AG04449 (cell line): ENCODE measurements at regions not wholly inside any gene's neighbourhood (a gene's known extent, or its start where the extent isn't known, plus 50 kb on each side); places are given as distances from the start of the nearest gene placed in this dataset.

Experiments
- CTCF ChIA-PET: fragments of 350-600 bp; formaldehyde crosslinking; extraction: SDS; loops from one replicate; lab custom pipeline; 2021; ENCODE audit warnings: antibody characterized with exemption; lab: Yijun Ruan, JAX
- POLR2A ChIA-PET: fragments of 400-600, 350-600 bp; formaldehyde crosslinking; extraction: SDS; loops from one replicate; lab custom pipeline; 2020; ENCODE audit warnings: antibody characterized with exemption, inconsistent platforms; lab: Yijun Ruan, JAX
- DNase-seq: peaks from one replicate; pipeline ENCODE4 v3.0.0-alpha.2; 2010; ENCODE audit warnings: low read depth, low spot score
- H3K4me3 ChIP-seq: 2 replicates; pipeline ENCODE4 v1.5.1; 2011; ENCODE audit warnings: low read depth, mild to moderate bottlenecking, control low read depth, low read length
- TF ChIP-seq, protein P1 (sequence below): IDR thresholded peaks from one replicate; pipeline ENCODE4 v1.5.1; 2011; ENCODE audit warnings: mild to moderate bottlenecking, moderate library complexity, low read length, control low read depth, inconsistent platforms; ENCODE audit not compliant: insufficient read depth; ENCODE audit errors: missing control alignments

DNA sequence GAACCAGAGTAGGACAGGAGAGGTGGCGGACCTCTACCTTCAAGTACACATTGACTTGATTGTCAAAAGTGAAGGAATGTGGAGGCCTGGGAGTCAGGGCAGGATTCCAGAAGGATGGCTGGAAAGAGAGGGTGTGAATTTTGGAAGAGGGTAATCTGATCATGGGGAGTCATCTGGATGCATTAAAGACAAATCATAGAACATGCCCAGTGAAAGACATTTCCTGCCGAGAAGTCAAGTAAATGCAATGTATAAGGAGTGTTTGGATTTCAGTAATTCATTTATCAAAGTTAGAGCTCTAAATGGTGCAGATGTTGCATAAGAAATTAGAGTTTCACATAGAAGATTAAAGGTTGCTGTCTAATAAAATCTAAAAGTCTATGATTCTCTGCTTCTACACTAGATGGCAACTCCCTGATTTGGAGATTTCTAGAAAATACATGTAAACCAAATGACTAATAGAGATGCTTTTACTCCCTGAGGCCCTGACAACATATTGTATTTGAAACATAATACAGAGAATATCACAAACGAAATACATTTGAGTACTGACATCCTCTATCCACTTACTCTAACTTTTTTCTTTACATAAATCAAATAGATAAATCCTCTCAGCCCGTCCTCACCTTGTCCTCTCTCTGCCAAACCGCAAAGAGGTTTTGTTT, 91.3 kb downstream of the KCNA5 start:
- POLR2A ChIA-PET = no interaction called here
- CTCF ChIA-PET = interaction anchor here (0.8 to 1.6 kb wide), 2 partner anchors 8 to 11 kb away, joined by 3 to 4 read pairs; no protein-coding TSS in a partner anchor
- no peak for DNase-seq
- H3K4me3 ChIP-seq = no peak overlapping the region
- TF ChIP-seq, protein P1, sequence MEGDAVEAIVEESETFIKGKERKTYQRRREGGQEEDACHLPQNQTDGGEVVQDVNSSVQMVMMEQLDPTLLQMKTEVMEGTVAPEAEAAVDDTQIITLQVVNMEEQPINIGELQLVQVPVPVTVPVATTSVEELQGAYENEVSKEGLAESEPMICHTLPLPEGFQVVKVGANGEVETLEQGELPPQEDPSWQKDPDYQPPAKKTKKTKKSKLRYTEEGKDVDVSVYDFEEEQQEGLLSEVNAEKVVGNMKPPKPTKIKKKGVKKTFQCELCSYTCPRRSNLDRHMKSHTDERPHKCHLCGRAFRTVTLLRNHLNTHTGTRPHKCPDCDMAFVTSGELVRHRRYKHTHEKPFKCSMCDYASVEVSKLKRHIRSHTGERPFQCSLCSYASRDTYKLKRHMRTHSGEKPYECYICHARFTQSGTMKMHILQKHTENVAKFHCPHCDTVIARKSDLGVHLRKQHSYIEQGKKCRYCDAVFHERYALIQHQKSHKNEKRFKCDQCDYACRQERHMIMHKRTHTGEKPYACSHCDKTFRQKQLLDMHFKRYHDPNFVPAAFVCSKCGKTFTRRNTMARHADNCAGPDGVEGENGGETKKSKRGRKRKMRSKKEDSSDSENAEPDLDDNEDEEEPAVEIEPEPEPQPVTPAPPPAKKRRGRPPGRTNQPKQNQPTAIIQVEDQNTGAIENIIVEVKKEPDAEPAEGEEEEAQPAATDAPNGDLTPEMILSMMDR = no peak

DNA sequence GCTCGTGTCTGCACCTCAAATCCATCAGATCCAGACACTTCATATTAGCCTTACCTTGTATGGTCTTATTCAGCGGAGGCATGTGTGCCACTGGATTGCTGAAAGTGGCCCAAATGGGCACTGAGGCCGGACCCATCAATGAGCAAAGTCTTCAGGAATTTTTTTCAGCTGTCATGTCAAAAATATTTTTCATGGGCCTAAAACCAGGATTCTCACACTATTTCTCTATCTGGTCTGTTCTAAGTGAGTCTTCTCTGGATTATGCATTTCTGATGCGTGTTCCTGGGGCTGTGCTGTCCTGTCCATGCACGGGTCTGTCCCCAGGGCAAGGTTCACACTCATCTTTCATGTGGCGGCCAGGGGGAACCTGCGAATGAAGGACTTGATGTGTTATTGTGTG, 94.6 kb downstream of the KCNA5 start:
- H3K4me3 ChIP-seq = no peak overlapping the region
- no peak for DNase-seq
- TF ChIP-seq, protein P1 = no peak
- ChIA-PET POLR2A (interaction anchor here (0.6 kb wide), 1 partner anchor 27 kb away, joined by 4 read pairs; no protein-coding TSS in a partner anchor), CTCF (interaction anchor here (1.3 to 1.5 kb wide), 2 partner anchors 12 to 54 kb away, joined by 4 to 7 read pairs; no protein-coding TSS in a partner anchor)

DNA sequence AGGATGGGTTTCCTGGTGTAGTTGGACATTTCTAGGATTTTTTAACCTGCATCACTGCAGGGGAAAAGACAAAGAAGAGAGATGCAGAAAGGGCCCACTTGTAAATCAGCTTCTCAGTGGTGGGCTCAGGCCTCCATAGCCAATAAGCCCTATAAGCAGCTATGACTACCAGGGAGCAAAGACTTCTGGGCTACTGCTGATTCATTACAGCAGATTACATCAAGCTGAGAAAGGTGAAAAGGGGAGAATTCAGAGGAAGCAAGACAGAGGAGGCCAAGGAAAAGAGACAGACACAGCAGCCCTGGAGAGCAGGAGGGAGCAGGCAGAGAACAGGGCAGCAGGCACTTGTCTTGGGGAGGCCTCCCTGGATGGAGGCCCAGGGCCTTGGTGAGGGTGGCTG, 95.2 kb downstream of the KCNA5 start:
- ChIA-PET POLR2A (interaction anchor here (0.6 kb wide), 1 partner anchor 28 kb away, joined by 4 read pairs; no protein-coding TSS in a partner anchor), CTCF (interaction anchor here (1.3 to 1.5 kb wide), 3 partner anchors 13 to 54 kb away, joined by 4 to 7 read pairs (median 5); no protein-coding TSS in a partner anchor)
- TF ChIP-seq, protein P1 = no peak
- DNase-seq = no peak
- no peak overlapping the region for H3K4me3 ChIP-seq

DNA sequence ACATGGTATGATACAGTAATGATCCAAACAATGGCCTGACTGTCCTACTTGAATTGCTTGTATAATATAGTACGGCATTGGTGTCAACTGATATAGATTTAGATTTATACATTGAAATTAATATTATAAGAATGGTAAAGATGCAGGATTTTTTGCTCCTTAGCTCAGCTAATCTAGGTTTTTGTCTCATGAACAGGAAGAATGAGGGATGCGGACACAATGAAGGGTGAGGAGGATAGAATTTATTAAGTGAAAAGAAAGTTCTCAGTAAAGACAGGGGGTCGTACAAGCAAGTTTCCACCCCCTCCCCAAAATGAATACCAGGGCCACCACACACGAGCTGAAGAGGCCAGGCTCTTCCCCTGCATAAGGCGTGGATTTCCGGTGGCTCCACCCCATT, 96.1 kb downstream of the KCNA5 start:
- TF ChIP-seq, protein P1 = no peak
- CTCF ChIA-PET = interaction anchor here (1.3 to 1.5 kb wide), 3 partner anchors 14 to 55 kb away, joined by 4 to 7 read pairs (median 5); no protein-coding TSS in a partner anchor
- H3K4me3 ChIP-seq = no peak overlapping the region
- POLR2A ChIA-PET = no interaction called here
- DNase-seq = no peak

DNA sequence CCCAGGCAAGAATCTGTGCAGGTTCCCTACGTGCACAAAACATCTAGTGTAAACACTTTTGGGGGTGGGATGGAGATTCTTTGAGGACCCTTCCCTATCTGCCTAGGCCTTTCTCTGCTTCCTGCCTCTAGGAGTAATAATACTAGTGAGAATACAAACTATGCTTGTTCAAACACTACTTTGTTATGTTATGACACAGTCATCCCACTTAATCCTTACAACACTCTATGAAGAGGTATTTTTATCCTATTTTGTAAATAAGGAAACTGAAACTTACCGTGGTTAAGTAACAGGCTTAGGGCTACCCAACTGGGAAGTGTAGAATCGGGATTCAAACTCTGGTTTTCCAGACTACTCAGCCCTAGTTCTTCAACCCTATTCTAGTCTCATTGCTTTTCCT, 96.5 kb downstream of the KCNA5 start:
- no peak for DNase-seq
- CTCF ChIA-PET = interaction anchor here (1.3 kb wide), 1 partner anchor 31 kb away, joined by 5 read pairs; no protein-coding TSS in a partner anchor
- POLR2A ChIA-PET = no interaction called here
- H3K4me3 ChIP-seq = no peak overlapping the region
- TF ChIP-seq, protein P1 = no peak

DNA sequence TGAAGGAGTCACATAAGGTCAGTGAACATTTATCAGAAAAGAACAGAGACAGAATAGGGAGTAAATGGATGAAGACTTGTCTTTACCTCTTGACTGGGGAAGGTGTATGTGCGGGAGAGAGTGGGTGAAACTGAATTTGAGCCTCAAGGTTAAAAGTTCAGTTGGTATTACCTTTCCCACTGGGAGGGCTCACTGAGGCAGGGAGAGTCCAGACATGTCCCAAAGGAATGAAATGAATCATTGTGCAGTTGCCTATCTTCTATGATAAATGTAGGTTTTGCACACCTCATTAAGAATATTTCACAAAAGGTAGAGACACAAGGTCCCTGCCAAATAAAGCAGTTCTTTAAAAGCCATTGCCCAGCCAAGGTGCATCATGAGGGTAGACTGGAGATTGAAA, 105.2 kb downstream of the KCNA5 start:
- no peak for DNase-seq
- CTCF ChIA-PET = no interaction called here
- POLR2A ChIA-PET = no interaction called here
- no peak overlapping the region for H3K4me3 ChIP-seq
- TF ChIP-seq, protein P1 = no peak
